T-helper 17 cell (primary cell): ENCODE measurements at regions not wholly inside any gene's neighbourhood (a gene's known extent, or its start where the extent isn't known, plus 50 kb on each side); places are given as distances from the start of the nearest gene placed in this dataset.

Experiments
- ATAC-seq: fragments of 150-1000 bp; cut with Tn5 transposase; 2 replicates; pipeline ENCODE4 v1.10.0; 2021; ENCODE audit warnings: mild to moderate bottlenecking, moderate library complexity
- DNase-seq, 3 donors: peaks; one replicate each; pipeline versions ENCODE4 v3.0.0 to v3.0.0-alpha.2; 2020 to 2021
- H3K9me3 ChIP-seq: one replicate; pipeline ENCODE4 v1.7.0; 2013; ENCODE audit warnings: low read length, mild to moderate bottlenecking; ENCODE audit not compliant: control insufficient read depth, poor library complexity, severe bottlenecking
- H3K27ac Mint-ChIP-seq: one replicate; pipeline ENCODE4 v1.8.0; 2022; ENCODE audit warnings: mild to moderate bottlenecking, moderate library complexity, mixed read lengths
- H3K27me3 Mint-ChIP-seq: one replicate; pipeline ENCODE4 v1.8.0; 2022; ENCODE audit warnings: mixed read lengths
- H3K36me3 Mint-ChIP-seq: one replicate; pipeline ENCODE4 v1.8.0; 2022; ENCODE audit warnings: low read depth, mixed read lengths
- H3K4me1 Mint-ChIP-seq: one replicate; pipeline ENCODE4 v1.8.0; 2022; ENCODE audit warnings: mild to moderate bottlenecking, mixed read lengths
- H3K4me3 Mint-ChIP-seq: one replicate; pipeline ENCODE4 v1.8.0; 2022; ENCODE audit warnings: mild to moderate bottlenecking, moderate library complexity, mixed read lengths

DNA sequence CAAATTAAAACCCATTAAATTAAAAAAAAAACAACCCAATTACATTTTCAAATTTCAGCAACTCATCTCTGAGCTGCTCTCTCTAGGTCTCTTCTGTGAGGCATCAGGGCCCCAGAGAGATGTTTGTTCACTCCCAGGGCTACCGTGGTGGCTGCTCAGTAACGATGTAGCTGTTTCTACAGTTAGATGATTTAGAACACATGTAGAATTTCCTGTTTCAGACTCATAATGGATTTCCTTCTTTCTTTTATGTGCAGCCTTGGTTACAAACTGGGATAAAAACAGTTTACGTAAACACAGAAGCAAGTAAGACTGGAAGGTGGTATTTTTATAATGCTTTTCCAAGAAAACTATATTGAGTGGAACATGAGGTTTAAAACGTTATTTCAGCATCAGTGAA is 116.1 kb upstream of the CCN2 start:
- no peaks in the 10 kb centered on the region for H3K36me3 Mint-ChIP-seq
- H3K27me3 Mint-ChIP-seq, result peaks cover 14% of the 10 kb centered on the region
- H3K27ac Mint-ChIP-seq, result no peak overlapping the region
- H3K4me1 Mint-ChIP-seq, result no peaks in the 10 kb centered on the region
- H3K9me3 ChIP-seq, result no peaks in the 10 kb centered on the region
- H3K4me3 Mint-ChIP-seq, result no peak overlapping the region
- DNase-seq, result no peak
- ATAC-seq, result no peak

- H3K27ac Mint-ChIP-seq, result no peak overlapping the region
- ATAC-seq, result no peak
- no peaks in the 10 kb centered on the region for H3K4me1 Mint-ChIP-seq
- H3K27me3 Mint-ChIP-seq, result peaks cover 14% of the 10 kb centered on the region
- H3K4me3 Mint-ChIP-seq, result no peak overlapping the region
- no peaks in the 10 kb centered on the region for H3K9me3 ChIP-seq
- no peaks in the 10 kb centered on the region for H3K36me3 Mint-ChIP-seq
- DNase-seq, result no peak
Observed at GRCh38 chr6:132065556-132065955, 114.4 kb upstream of the CCN2 start.

DNA sequence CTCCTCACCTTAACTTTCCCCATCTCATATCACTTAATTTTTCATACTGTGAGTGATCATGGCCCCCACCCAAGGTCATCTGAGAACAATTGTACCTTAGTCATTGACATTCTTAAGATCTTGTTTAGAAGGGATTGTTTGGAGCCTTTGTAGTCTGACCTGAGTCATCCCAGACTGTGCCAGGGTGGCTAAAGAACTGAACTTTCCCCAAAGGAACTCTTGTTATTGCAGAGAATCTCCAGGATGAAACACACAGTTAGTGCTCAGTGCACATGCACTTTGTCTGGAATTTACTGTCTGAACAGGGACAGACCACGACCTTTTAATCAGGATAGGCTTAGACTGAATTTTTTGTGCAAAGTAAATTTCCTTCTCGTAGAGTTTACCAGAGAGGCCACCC is 112.6 kb upstream of the CCN2 start:
- Mint-ChIP-seq H3K27ac (no peak overlapping the region), H3K4me3 (no peak overlapping the region), H3K4me1 (no peaks in the 10 kb centered on the region), H3K27me3 (peaks cover 14% of the 10 kb centered on the region), H3K36me3 (no peaks in the 10 kb centered on the region)
- no peaks in the 10 kb centered on the region for H3K9me3 ChIP-seq
- ATAC-seq, result no peak
- DNase-seq, result no peak

DNA sequence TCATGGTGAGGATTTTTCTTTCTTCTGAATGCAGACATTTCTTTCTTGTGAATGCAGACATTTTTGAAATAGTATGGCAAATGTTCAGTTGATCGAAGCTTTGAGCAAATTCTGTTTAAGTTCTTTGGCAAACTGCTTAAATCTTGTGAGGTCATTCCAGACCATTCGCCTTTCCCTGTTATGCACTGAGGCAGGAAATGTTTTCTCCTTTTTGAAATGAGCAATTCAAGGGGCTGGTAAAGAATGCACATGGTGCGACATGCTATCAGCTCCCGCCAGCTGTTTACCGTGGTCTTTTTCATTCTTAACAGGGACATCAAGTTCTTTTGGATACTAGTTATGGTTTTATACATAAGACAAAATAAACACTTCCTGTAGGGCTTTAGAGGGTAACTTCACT is 112.0 kb upstream of the CCN2 start:
- H3K4me1 Mint-ChIP-seq, result no peaks in the 10 kb centered on the region
- H3K9me3 ChIP-seq, result no peaks in the 10 kb centered on the region
- no peak overlapping the region for H3K27ac Mint-ChIP-seq
- H3K36me3 Mint-ChIP-seq, result no peaks in the 10 kb centered on the region
- H3K4me3 Mint-ChIP-seq, result no peak overlapping the region
- peaks cover 14% of the 10 kb centered on the region for H3K27me3 Mint-ChIP-seq
- DNase-seq (no peak), ATAC-seq (no peak)

DNA sequence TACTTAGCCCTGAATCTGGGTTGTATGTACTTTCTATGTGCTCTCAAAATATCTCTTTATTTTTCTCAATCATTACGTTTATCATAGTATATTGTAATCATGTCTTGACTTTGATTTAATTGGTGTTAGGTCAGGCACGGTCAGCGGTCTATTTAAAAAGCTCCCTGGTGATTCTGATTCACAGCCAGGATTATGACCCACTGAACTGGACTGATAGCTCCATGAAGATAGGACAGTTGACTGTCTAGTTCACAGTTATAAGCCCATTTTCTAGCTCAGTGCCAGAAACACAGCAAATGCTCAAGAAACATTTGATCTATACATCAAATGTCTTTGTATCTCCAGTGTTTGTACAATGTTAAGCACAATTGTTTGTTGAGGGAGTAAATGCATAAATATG is 111.5 kb upstream of the CCN2 start:
- Mint-ChIP-seq H3K27me3 (peaks cover 14% of the 10 kb centered on the region), H3K36me3 (no peaks in the 10 kb centered on the region), H3K4me1 (no peaks in the 10 kb centered on the region), H3K27ac (no peak overlapping the region), H3K4me3 (no peak overlapping the region)
- DNase-seq (no peak), ATAC-seq (no peak)
- H3K9me3 ChIP-seq, result no peaks in the 10 kb centered on the region

DNA sequence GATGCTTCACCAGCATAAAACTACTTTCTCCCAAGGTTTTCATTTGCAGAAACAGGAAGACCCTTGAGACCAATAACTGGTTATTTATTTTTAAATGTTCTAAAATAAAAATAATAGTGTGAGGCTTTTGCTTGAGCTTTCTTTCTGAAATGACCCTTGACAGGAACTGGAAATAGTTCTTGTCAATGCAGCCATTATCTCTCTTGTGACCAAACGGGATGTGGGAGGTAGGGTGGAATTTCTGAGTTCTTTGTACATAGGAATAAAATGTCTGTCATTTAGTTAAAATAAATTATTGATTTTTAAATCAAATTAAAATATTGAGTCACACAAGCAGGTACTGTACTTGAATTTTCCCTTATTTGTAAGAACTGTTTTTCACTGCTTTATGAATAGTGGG is 110.2 kb upstream of the CCN2 start:
- H3K4me3 Mint-ChIP-seq, result no peak overlapping the region
- ATAC-seq (no peak), DNase-seq (no peak)
- H3K9me3 ChIP-seq, result no peaks in the 10 kb centered on the region
- no peaks in the 10 kb centered on the region for H3K36me3 Mint-ChIP-seq
- peaks cover 14% of the 10 kb centered on the region for H3K27me3 Mint-ChIP-seq
- H3K27ac Mint-ChIP-seq, result no peak overlapping the region
- H3K4me1 Mint-ChIP-seq, result no peaks in the 10 kb centered on the region

GRCh38 chr6:132060591-132060990 is 109.4 kb upstream of the CCN2 start:
- H3K9me3 ChIP-seq, result no peaks in the 10 kb centered on the region
- H3K36me3 Mint-ChIP-seq, result no peaks in the 10 kb centered on the region
- H3K27ac Mint-ChIP-seq, result no peak overlapping the region
- DNase-seq, result no peak
- H3K27me3 Mint-ChIP-seq, result peaks cover 14% of the 10 kb centered on the region
- H3K4me3 Mint-ChIP-seq, result no peak overlapping the region
- H3K4me1 Mint-ChIP-seq, result no peaks in the 10 kb centered on the region
- ATAC-seq, result no peak

DNA sequence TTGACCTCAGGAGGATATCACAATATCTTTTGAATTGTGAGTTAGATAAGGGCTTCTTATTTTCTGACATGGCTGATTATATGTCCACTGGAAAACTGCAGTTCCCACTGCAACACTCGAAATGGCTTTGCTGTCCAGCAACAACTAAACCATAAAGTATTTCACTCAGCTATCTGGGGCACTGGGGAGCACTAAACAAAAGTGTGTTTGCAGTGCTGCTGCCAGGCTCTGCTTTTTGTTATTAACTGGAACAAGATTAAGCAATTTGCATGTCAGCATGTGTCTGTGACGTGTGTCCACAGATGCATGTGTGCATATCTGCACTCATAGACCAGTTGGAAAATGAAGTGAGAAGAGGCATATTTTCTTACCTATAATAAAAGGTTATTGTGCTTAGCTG is 107.8 kb upstream of the CCN2 start:
- ATAC-seq, result no peak
- no peaks in the 10 kb centered on the region for H3K9me3 ChIP-seq
- Mint-ChIP-seq H3K27ac (no peak overlapping the region), H3K4me3 (no peak overlapping the region), H3K36me3 (no peaks in the 10 kb centered on the region), H3K4me1 (no peaks in the 10 kb centered on the region), H3K27me3 (peaks cover 15% of the 10 kb centered on the region)
- no peak for DNase-seq

GRCh38 chr6:132054525-132054924 is 103.4 kb upstream of the CCN2 start:
- no peak overlapping the region for H3K4me3 Mint-ChIP-seq
- H3K27ac Mint-ChIP-seq, result no peak overlapping the region
- peaks cover 6% of the 10 kb centered on the region for H3K27me3 Mint-ChIP-seq
- ATAC-seq, result no peak
- no peaks in the 10 kb centered on the region for H3K36me3 Mint-ChIP-seq
- no peaks in the 10 kb centered on the region for H3K9me3 ChIP-seq
- DNase-seq, result no peak
- no peaks in the 10 kb centered on the region for H3K4me1 Mint-ChIP-seq

GRCh38 chr6:132053511-132053910 is 102.3 kb upstream of the CCN2 start:
- Mint-ChIP-seq H3K4me1 (no peaks in the 10 kb centered on the region), H3K27ac (no peak overlapping the region), H3K27me3 (peaks cover 6% of the 10 kb centered on the region), H3K4me3 (no peak overlapping the region), H3K36me3 (no peaks in the 10 kb centered on the region)
- DNase-seq (no peak), ATAC-seq (no peak)
- H3K9me3 ChIP-seq, result no peaks in the 10 kb centered on the region

DNA sequence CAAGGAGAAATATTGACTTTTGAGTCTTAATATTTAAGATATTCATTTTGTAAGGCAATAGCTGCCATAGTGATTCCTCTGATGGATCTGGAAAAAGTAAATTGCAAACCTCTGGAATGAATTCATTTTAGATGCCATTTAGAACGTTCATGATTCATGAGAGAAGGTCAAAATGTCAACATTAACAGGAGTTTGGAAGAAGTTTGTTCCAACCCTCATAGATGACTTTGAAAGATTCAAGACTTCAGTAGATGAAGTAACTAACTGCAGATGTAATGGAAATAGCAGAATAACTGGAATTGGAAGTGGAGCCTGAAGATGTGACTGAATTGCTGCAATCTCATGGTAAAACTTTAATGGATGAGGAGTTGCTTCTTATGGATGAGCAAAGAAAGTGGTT is 100.9 kb upstream of the CCN2 start:
- H3K36me3 Mint-ChIP-seq, result no peaks in the 10 kb centered on the region
- ATAC-seq, result no peak
- H3K4me1 Mint-ChIP-seq, result no peaks in the 10 kb centered on the region

DNA sequence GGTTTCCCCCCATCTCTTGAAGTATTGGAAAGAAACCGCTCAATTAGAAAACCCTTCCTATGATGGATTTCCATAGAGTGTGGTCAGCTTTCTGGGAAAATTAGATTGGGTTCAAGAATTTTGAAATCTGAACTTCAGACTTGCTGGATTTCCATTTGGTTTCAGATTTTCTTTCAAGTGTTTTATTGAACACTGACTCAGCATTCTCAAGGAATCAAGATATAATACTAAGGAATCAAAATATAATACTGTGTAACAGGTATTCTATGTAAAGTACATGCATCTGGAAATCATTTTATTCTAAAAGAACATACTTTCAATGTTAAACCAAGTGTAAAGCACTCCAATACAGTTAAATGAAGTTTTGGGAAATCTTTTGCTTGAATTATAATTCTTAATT is 94.7 kb upstream of the CCN2 start:
- H3K36me3 Mint-ChIP-seq, result peaks cover 2% of the 10 kb centered on the region
- H3K4me1 Mint-ChIP-seq, result no peaks in the 10 kb centered on the region
- no peak overlapping the region for H3K4me3 Mint-ChIP-seq
- no peak overlapping the region for H3K27ac Mint-ChIP-seq
- H3K27me3 Mint-ChIP-seq, result no peaks in the 10 kb centered on the region
- DNase-seq (no peak), ATAC-seq (no peak)
- no peaks in the 10 kb centered on the region for H3K9me3 ChIP-seq

More for the DNA sequence above, 100.9 kb upstream of the CCN2 start:
- H3K27me3 Mint-ChIP-seq, result peaks cover 6% of the 10 kb centered on the region
- DNase-seq, result no peak
- no peak overlapping the region for H3K27ac Mint-ChIP-seq
- no peaks in the 10 kb centered on the region for H3K9me3 ChIP-seq
- H3K4me3 Mint-ChIP-seq, result no peak overlapping the region

- no peak for DNase-seq
- Mint-ChIP-seq H3K27me3 (no peaks in the 10 kb centered on the region), H3K4me3 (no peak overlapping the region), H3K4me1 (no peaks in the 10 kb centered on the region), H3K36me3 (peaks cover 2% of the 10 kb centered on the region), H3K27ac (no peak overlapping the region)
- no peak for ATAC-seq
- H3K9me3 ChIP-seq, result no peaks in the 10 kb centered on the region
Observed at GRCh38 chr6:132043148-132043547, 92.0 kb upstream of the CCN2 start.

DNA sequence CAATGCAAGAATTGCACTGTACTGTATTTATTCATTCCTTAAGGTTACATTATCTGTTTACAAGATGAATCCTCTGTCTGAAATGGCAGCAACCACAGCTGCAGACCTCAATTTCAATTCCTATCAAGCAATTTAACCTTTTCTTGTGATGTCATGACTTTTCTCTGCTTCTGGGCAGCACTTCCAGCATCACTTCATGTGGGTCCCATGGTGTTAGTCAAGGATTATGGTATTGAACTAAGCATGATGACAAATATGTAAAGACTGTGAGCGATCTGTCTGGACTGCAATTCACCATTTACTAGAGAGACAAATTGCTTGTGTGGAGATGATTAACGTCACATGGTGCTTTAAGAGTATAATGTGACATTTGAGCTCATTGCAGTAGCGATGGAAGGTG is 90.5 kb upstream of the CCN2 start:
- no peaks in the 10 kb centered on the region for H3K4me1 Mint-ChIP-seq
- H3K27ac Mint-ChIP-seq, result no peak overlapping the region
- DNase-seq (no peak), ATAC-seq (no peak)
- no peaks in the 10 kb centered on the region for H3K9me3 ChIP-seq
- no peaks in the 10 kb centered on the region for H3K27me3 Mint-ChIP-seq
- H3K4me3 Mint-ChIP-seq, result no peak overlapping the region
- H3K36me3 Mint-ChIP-seq, result peaks cover 2% of the 10 kb centered on the region

DNA sequence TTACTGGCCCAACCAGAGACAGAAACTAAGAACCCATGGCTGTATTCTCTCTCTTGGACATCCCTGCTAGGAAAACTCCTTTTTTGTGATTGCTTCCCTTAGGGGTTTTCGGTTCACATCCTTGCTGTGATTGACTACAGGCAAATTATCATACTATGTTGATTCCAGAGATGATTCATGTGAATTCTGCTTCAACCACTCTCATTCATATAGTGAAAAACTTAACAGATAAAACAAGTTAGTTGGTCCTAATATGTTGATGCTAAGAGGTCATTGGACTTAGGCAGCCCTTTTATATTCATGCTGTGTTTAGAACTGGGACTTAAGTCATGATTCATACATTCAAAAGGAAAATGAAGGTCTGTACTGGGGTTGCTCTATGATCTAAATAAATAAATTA is 76.9 kb upstream of the CCN2 start:
- Mint-ChIP-seq H3K36me3 (no peaks in the 10 kb centered on the region), H3K27me3 (peaks cover 9% of the 10 kb centered on the region), H3K27ac (no peak overlapping the region)

More for the DNA sequence above, 76.9 kb upstream of the CCN2 start:
- Mint-ChIP-seq H3K4me3 (no peak overlapping the region), H3K4me1 (no peaks in the 10 kb centered on the region)
- H3K9me3 ChIP-seq, result no peaks in the 10 kb centered on the region
- DNase-seq (no peak), ATAC-seq (no peak)
